Type B pancreatic cell (in vitro differentiated cells): ENCODE measurements at regions not wholly inside any gene's neighbourhood (a gene's known extent, or its start where the extent isn't known, plus 50 kb on each side); places are given as distances from the start of the nearest gene placed in this dataset.

ENCODE experiments used
- DNase-seq: peaks from one replicate; pipeline ENCODE4 v3.0.0; 2021; ENCODE audit warnings: mixed read lengths; ENCODE audit not compliant: unreplicated experiment; ENCODE audit errors: extremely low spot score
- H3K27ac Mint-ChIP-seq: 2 replicates; pipeline ENCODE4 v1.8.0; 2021; ENCODE audit warnings: mild to moderate bottlenecking, mixed read lengths
- H3K27me3 Mint-ChIP-seq: 2 replicates; pipeline ENCODE4 v1.8.0; 2021; ENCODE audit warnings: mixed read lengths
- H3K36me3 Mint-ChIP-seq: 2 replicates; pipeline ENCODE4 v1.8.0; 2021; ENCODE audit warnings: mixed read lengths
- H3K4me1 Mint-ChIP-seq: one replicate; pipeline ENCODE4 v1.8.0; 2021; ENCODE audit warnings: mixed read lengths; ENCODE audit not compliant: unreplicated experiment
- H3K4me3 Mint-ChIP-seq: 2 replicates; pipeline ENCODE4 v1.8.0; 2021; ENCODE audit warnings: mild to moderate bottlenecking, mixed read lengths
- H3K9me3 Mint-ChIP-seq: 2 replicates; pipeline ENCODE4 v1.8.0; 2021; ENCODE audit warnings: mixed read lengths
- CTCF ChIP-seq: fragments of 200-600 bp; sonication (generic); conservative IDR thresholded peaks from 2 replicates; pipeline ENCODE4 v1.5.0; 2021; ENCODE audit warnings: antibody characterized with exemption, mild to moderate bottlenecking

GRCh38 chr20:39145921-39146320, 183.8 kb downstream of the DHX35 start:
- H3K27ac Mint-ChIP-seq = no peak overlapping the region
- peaks cover 47% of the 10 kb centered on the region for H3K27me3 Mint-ChIP-seq
- no peaks in the 10 kb centered on the region for H3K9me3 Mint-ChIP-seq
- no peak for TF ChIP-seq CTCF
- DNase-seq = no peak
- H3K4me3 Mint-ChIP-seq = no peak overlapping the region
- H3K4me1 Mint-ChIP-seq = no peaks in the 10 kb centered on the region
- no peaks in the 10 kb centered on the region for H3K36me3 Mint-ChIP-seq

GRCh38 chr20:39144757-39145156, 182.6 kb downstream of the DHX35 start:
- Mint-ChIP-seq H3K4me3 (no peak overlapping the region), H3K9me3 (no peaks in the 10 kb centered on the region), H3K36me3 (no peaks in the 10 kb centered on the region), H3K4me1 (no peaks in the 10 kb centered on the region), H3K27me3 (peaks cover 53% of the 10 kb centered on the region), H3K27ac (no peak overlapping the region)
- DNase-seq = no peak
- TF ChIP-seq CTCF = no peak

- no peak for TF ChIP-seq CTCF
- no peak for DNase-seq
- H3K27ac Mint-ChIP-seq = no peak overlapping the region
- no peaks in the 10 kb centered on the region for H3K36me3 Mint-ChIP-seq
- H3K4me3 Mint-ChIP-seq = no peak overlapping the region
- H3K27me3 Mint-ChIP-seq = peaks cover 52% of the 10 kb centered on the region
- no peaks in the 10 kb centered on the region for H3K9me3 Mint-ChIP-seq
- H3K4me1 Mint-ChIP-seq = no peaks in the 10 kb centered on the region
Measured at GRCh38 chr20:39142407-39143096, 180.4 kb downstream of the DHX35 start.

- Mint-ChIP-seq H3K4me3 (no peak overlapping the region), H3K9me3 (no peaks in the 10 kb centered on the region), H3K36me3 (no peaks in the 10 kb centered on the region), H3K27me3 (peaks cover 39% of the 10 kb centered on the region), H3K27ac (no peak overlapping the region), H3K4me1 (no peaks in the 10 kb centered on the region)
- TF ChIP-seq CTCF = no peak
- no peak for DNase-seq
Measured at GRCh38 chr20:39137299-39137698, 175.2 kb downstream of the DHX35 start.

- Mint-ChIP-seq H3K27me3 (peaks cover 35% of the 10 kb centered on the region), H3K9me3 (no peaks in the 10 kb centered on the region), H3K4me3 (no peak overlapping the region), H3K36me3 (no peaks in the 10 kb centered on the region), H3K27ac (no peak overlapping the region), H3K4me1 (no peaks in the 10 kb centered on the region)
- no peak for DNase-seq
- TF ChIP-seq CTCF = no peak
Measured at GRCh38 chr20:39136798-39137197, 174.7 kb downstream of the DHX35 start.
